ENCODE measurements at regions not wholly inside any gene's neighbourhood (a gene's known extent, or its start where the extent isn't known, plus 50 kb on each side); places are given as distances from the start of the nearest gene placed in this dataset.

GRCh38 chr6:87976616-87977015 lies 71.0 kb upstream of the SPACA1 start:
- H3K27me3 ChIP-seq (ENCODE audit: control insufficient read depth, insufficient read depth, low read length) = no peaks in the 10 kb centered on the region
- no peak for DNase-seq (ENCODE audit: low read depth)
- H3K4me3 ChIP-seq (ENCODE audit: low read depth, low read length) = no peak overlapping the region
- ChIA-PET POLR2A (no interaction called here), CTCF (no interaction called here)
- TF ChIP-seq CTCF (IDR thresholded peaks at IDR 0.05; ENCODE audit: insufficient read depth, low read depth, low read length) = no peak
- no peaks in the 10 kb centered on the region for H3K36me3 ChIP-seq (ENCODE audit: control insufficient read depth, insufficient read depth, low read length)

- Histone ChIP-seq H3K27me3 (ENCODE audit: control insufficient read depth, insufficient read depth, low read length) (no peaks in the 10 kb centered on the region), H3K36me3 (ENCODE audit: control insufficient read depth, insufficient read depth, low read length) (no peaks in the 10 kb centered on the region), H3K4me3 (ENCODE audit: low read depth, low read length) (no peak overlapping the region)
- no peak for TF ChIP-seq CTCF (IDR thresholded peaks at IDR 0.05; ENCODE audit: insufficient read depth, low read depth, low read length)
- POLR2A ChIA-PET = no interaction called here
- no peak for DNase-seq (ENCODE audit: low read depth)
- CTCF ChIA-PET = no interaction called here
These were observed 72.1 kb upstream of the SPACA1 start for GRCh38 chr6:87975561-87975960.

- Histone ChIP-seq H3K36me3 (ENCODE audit: control insufficient read depth, insufficient read depth, low read length) (no peaks in the 10 kb centered on the region), H3K4me3 (ENCODE audit: low read depth, low read length) (no peak overlapping the region), H3K27me3 (ENCODE audit: control insufficient read depth, insufficient read depth, low read length) (peaks cover 5% of the 10 kb centered on the region; the same call in 1 of the 2 replicates)
- TF ChIP-seq CTCF (IDR thresholded peaks at IDR 0.05; ENCODE audit: insufficient read depth, low read depth, low read length) = no peak
- POLR2A ChIA-PET = interaction anchor here (0.6 kb wide), 1 partner anchor 1169 kb away, joined by 3 read pairs; no protein-coding TSS in a partner anchor
- DNase-seq (ENCODE audit: low read depth) = no peak
- CTCF ChIA-PET = interaction anchor here (0.8 kb wide), 1 partner anchor 21 kb away, joined by 6 read pairs; no protein-coding TSS in a partner anchor
These were observed 75.4 kb upstream of the SPACA1 start for GRCh38 chr6:87972279-87972678.

GRCh38 chr6:87971605-87972262 lies 75.9 kb upstream of the SPACA1 start:
- POLR2A ChIA-PET = interaction anchor here (0.6 kb wide), 1 partner anchor 1169 kb away, joined by 3 read pairs; no protein-coding TSS in a partner anchor
- CTCF ChIA-PET = no interaction called here
- Histone ChIP-seq H3K27me3 (ENCODE audit: control insufficient read depth, insufficient read depth, low read length) (peaks cover 5% of the 10 kb centered on the region), H3K36me3 (ENCODE audit: control insufficient read depth, insufficient read depth, low read length) (no peaks in the 10 kb centered on the region), H3K4me3 (ENCODE audit: low read depth, low read length) (no peak overlapping the region)
- DNase-seq (ENCODE audit: low read depth) = no peak
- no peak for TF ChIP-seq CTCF (IDR thresholded peaks at IDR 0.05; ENCODE audit: insufficient read depth, low read depth, low read length)

- POLR2A ChIA-PET = no interaction called here
- CTCF ChIA-PET = no interaction called here
- TF ChIP-seq CTCF (IDR thresholded peaks at IDR 0.05; ENCODE audit: insufficient read depth, low read depth, low read length) = peak; percentile 9; the same call in 1 of the 2 replicates
- no peaks in the 10 kb centered on the region for H3K36me3 ChIP-seq (ENCODE audit: control insufficient read depth, insufficient read depth, low read length)
- no peak for DNase-seq (ENCODE audit: low read depth)
- peaks cover 5% of the 10 kb centered on the region for H3K27me3 ChIP-seq (ENCODE audit: control insufficient read depth, insufficient read depth, low read length)
- peak overlapping the region; percentile 16 for H3K4me3 ChIP-seq (ENCODE audit: low read depth, low read length)
These were observed 79.0 kb upstream of the SPACA1 start for GRCh38 chr6:87968435-87969278.
